ENCODE measurements at regions not wholly inside any gene's neighbourhood (a gene's known extent, or its start where the extent isn't known, plus 50 kb on each side); places are given as distances from the start of the nearest gene placed in this dataset.

- H3K4me3 ChIP-seq (ENCODE audit: low read depth, low read length): no peak overlapping the region
- TF ChIP-seq, protein P1, sequence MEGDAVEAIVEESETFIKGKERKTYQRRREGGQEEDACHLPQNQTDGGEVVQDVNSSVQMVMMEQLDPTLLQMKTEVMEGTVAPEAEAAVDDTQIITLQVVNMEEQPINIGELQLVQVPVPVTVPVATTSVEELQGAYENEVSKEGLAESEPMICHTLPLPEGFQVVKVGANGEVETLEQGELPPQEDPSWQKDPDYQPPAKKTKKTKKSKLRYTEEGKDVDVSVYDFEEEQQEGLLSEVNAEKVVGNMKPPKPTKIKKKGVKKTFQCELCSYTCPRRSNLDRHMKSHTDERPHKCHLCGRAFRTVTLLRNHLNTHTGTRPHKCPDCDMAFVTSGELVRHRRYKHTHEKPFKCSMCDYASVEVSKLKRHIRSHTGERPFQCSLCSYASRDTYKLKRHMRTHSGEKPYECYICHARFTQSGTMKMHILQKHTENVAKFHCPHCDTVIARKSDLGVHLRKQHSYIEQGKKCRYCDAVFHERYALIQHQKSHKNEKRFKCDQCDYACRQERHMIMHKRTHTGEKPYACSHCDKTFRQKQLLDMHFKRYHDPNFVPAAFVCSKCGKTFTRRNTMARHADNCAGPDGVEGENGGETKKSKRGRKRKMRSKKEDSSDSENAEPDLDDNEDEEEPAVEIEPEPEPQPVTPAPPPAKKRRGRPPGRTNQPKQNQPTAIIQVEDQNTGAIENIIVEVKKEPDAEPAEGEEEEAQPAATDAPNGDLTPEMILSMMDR (IDR thresholded peaks at IDR 0.05; ENCODE audit: borderline replicate concordance, insufficient read depth, low read depth, low read length): no peak
These were observed 774.1 kb downstream of the BRD1 start for GRCh38 chr22:49053578-49053977.

DNA sequence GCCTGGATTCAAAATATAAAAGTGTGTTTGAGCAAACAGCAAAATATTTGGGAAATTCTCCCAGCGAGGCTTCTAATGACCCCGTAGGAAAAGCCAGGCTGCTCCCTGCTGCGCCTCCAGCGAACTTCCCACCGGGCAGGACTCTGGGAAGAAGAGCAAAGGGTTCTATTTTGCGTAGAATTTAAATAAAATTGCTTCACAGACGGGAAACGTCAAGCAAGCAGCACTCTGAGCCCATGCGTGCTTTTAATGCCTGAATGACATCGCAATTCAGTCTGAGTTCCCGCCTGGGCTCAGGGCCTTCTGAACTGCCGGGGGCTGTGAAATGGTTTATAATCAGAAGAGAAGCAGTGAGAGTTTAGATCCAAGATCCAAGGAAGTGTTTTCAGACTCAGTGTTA, 775.1 kb downstream of the BRD1 start:
- TF ChIP-seq, protein P1 (IDR thresholded peaks at IDR 0.05; ENCODE audit: borderline replicate concordance, insufficient read depth, low read depth, low read length): no peak
- no peak overlapping the region for H3K4me3 ChIP-seq (ENCODE audit: low read depth, low read length)

GRCh38 chr22:49052023-49052538, 775.6 kb downstream of the BRD1 start:
- TF ChIP-seq, protein P1 (IDR thresholded peaks at IDR 0.05; ENCODE audit: borderline replicate concordance, insufficient read depth, low read depth, low read length): no peak
- H3K4me3 ChIP-seq (ENCODE audit: low read depth, low read length): no peak overlapping the region

DNA sequence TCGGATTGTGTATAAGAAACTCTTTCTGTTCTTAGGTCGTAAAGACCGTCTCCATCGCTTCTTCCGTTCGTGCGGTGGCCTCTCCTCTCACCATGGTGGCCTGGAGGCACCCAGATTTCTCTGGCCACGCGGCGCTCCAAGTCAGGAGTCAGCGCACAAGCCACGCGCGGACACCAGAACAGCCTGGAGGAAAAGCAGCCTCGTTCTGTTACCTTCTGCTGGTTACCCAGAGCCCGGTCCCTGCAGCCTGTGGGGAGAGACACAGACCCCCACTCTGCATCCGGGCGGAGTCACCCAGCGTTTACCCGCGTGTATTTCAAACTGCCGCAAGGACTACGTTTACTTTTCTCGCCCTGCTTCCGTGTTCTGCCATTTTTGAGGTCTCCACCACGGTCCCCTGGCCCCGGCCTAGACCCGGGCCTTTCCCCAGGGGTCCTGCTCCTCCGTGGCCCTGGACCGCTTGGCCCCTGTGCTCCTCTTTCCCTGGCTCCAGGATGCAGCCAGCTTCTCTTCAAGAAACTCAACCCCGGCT, 776.1 kb downstream of the BRD1 start:
- TF ChIP-seq, protein P1 (IDR thresholded peaks at IDR 0.05; ENCODE audit: borderline replicate concordance, insufficient read depth, low read depth, low read length): no peak
- H3K4me3 ChIP-seq (ENCODE audit: low read depth, low read length): no peak overlapping the region

GRCh38 chr22:49049691-49050090, 778.0 kb downstream of the BRD1 start:
- no peak overlapping the region for H3K4me3 ChIP-seq (ENCODE audit: low read depth, low read length)
- TF ChIP-seq, protein P1 (IDR thresholded peaks at IDR 0.05; ENCODE audit: borderline replicate concordance, insufficient read depth, low read depth, low read length): no peak

GRCh38 chr22:49048591-49048990, 779.1 kb downstream of the BRD1 start:
- TF ChIP-seq, protein P1 (IDR thresholded peaks at IDR 0.05; ENCODE audit: borderline replicate concordance, insufficient read depth, low read depth, low read length): no peak
- no peak overlapping the region for H3K4me3 ChIP-seq (ENCODE audit: low read depth, low read length)

DNA sequence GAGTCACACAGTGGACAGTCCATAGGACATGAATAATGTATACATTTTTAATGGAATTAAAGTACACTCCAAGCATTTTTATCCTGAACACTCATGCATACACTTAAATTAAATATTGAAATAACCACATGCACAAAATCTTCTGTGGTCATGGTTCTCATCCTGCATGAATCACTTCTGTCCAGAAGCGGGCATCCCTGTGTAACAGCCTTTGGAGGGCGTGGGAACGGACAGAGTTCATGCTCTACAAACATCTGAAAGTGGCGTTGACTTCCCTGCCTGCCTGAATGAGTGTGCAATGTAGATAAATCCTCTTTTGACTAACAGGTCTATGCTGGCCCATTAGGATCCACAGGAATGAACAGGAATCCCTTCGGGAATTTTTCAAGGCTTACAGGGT, 780.2 kb downstream of the BRD1 start:
- H3K4me3 ChIP-seq (ENCODE audit: low read depth, low read length): no peak overlapping the region
- TF ChIP-seq, protein P1 (IDR thresholded peaks at IDR 0.05; ENCODE audit: borderline replicate concordance, insufficient read depth, low read depth, low read length): no peak
